Neural crest cell (in vitro differentiated cells): ENCODE measurements at regions not wholly inside any gene's neighbourhood (a gene's known extent, or its start where the extent isn't known, plus 50 kb on each side); places are given as distances from the start of the nearest gene placed in this dataset.

Experiments used
- DNase-seq: peaks from one replicate; pipeline ENCODE4 v3.0.0; 2021; ENCODE audit warnings: low read depth, mixed read lengths, low spot score
- H3K27ac Mint-ChIP-seq: one replicate; pipeline ENCODE4 v1.8.0; 2021; ENCODE audit warnings: mild to moderate bottlenecking, mixed read lengths; ENCODE audit not compliant: unreplicated experiment
- H3K27me3 Mint-ChIP-seq: 2 replicates; pipeline ENCODE4 v1.8.0; 2021; ENCODE audit warnings: low read depth, mild to moderate bottlenecking, mixed read lengths
- H3K36me3 Mint-ChIP-seq: 2 replicates; pipeline ENCODE4 v1.8.0; 2021; ENCODE audit warnings: low read depth, mild to moderate bottlenecking, mixed read lengths
- H3K4me1 Mint-ChIP-seq: 2 replicates; pipeline ENCODE4 v1.8.0; 2021; ENCODE audit warnings: mixed read lengths
- H3K4me3 Mint-ChIP-seq: one replicate; pipeline ENCODE4 v1.8.0; 2021; ENCODE audit warnings: mild to moderate bottlenecking, mixed read lengths
- H3K9me3 Mint-ChIP-seq: 2 replicates; pipeline ENCODE4 v1.8.0; 2021; ENCODE audit warnings: mixed read lengths
- TF ChIP-seq, protein P1 (sequence below): fragments of 200-600 bp; sonication (generic); conservative IDR thresholded peaks from 2 replicates; pipeline ENCODE4 v1.5.0; 2021; ENCODE audit warnings: antibody characterized with exemption, mild to moderate bottlenecking

GRCh38 chr2:58448065-58448507 lies 207.0 kb upstream of the FANCL start:
- Mint-ChIP-seq H3K36me3 (no peaks in the 10 kb centered on the region), H3K4me3 (no peak overlapping the region), H3K9me3 (no peaks in the 10 kb centered on the region), H3K4me1 (peaks cover 6% of the 10 kb centered on the region), H3K27ac (peak overlapping the region; percentile 4), H3K27me3 (no peaks in the 10 kb centered on the region)
- TF ChIP-seq, protein P1, sequence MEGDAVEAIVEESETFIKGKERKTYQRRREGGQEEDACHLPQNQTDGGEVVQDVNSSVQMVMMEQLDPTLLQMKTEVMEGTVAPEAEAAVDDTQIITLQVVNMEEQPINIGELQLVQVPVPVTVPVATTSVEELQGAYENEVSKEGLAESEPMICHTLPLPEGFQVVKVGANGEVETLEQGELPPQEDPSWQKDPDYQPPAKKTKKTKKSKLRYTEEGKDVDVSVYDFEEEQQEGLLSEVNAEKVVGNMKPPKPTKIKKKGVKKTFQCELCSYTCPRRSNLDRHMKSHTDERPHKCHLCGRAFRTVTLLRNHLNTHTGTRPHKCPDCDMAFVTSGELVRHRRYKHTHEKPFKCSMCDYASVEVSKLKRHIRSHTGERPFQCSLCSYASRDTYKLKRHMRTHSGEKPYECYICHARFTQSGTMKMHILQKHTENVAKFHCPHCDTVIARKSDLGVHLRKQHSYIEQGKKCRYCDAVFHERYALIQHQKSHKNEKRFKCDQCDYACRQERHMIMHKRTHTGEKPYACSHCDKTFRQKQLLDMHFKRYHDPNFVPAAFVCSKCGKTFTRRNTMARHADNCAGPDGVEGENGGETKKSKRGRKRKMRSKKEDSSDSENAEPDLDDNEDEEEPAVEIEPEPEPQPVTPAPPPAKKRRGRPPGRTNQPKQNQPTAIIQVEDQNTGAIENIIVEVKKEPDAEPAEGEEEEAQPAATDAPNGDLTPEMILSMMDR = peak; percentile 63
- peak; percentile 67 for DNase-seq

GRCh38 chr2:58447586-58447985 lies 206.5 kb upstream of the FANCL start:
- H3K36me3 Mint-ChIP-seq = no peaks in the 10 kb centered on the region
- peak overlapping the region; percentile 4 for H3K27ac Mint-ChIP-seq
- DNase-seq = no peak
- no peak overlapping the region for H3K4me3 Mint-ChIP-seq
- TF ChIP-seq, protein P1 = no peak
- H3K4me1 Mint-ChIP-seq = peaks cover 6% of the 10 kb centered on the region
- H3K27me3 Mint-ChIP-seq = no peaks in the 10 kb centered on the region
- H3K9me3 Mint-ChIP-seq = no peaks in the 10 kb centered on the region

DNA sequence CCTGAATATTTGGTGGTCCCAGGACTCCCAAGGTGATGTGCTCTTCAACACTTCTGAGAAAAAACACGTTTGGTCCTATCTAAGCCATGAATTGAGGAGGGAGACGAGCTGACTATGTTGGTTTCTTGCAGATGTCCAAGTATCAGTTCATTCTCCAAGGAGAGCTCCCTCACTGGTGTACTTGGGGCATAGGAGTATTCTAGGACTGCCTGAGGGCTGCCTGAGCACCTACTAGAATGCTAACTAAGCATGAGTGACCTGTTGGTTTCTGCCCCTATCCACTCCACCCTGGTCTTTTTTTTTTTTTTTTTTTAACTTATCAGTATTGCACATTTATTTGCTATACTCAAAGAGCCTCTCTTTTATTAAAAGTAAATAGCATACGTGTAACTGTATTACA lies 200.5 kb upstream of the FANCL start:
- no peak for DNase-seq
- Mint-ChIP-seq H3K27me3 (no peaks in the 10 kb centered on the region), H3K36me3 (no peaks in the 10 kb centered on the region), H3K4me1 (no peaks in the 10 kb centered on the region), H3K27ac (no peak overlapping the region), H3K4me3 (no peak overlapping the region), H3K9me3 (peaks cover 4% of the 10 kb centered on the region)
- TF ChIP-seq, protein P1 = no peak

DNA sequence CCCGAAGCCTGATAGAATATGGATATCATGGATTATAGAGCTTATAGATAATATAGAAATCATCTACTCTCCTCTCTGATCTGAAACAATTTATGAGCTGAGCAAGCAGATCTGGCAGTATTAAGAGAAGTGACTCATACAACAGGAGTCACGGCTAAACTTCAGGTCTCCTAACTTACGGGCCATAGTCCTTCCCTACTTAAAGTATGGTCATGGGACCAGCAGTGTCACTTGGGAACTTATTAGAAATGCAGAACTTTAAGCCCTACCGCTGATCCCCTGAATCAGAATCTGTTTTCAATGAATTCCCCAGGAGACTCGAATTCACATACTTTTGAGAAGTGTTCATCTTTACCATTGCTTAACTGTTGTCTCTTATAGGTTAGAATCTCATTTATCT lies 195.7 kb upstream of the FANCL start:
- Mint-ChIP-seq H3K27ac (no peak overlapping the region), H3K36me3 (no peaks in the 10 kb centered on the region), H3K4me1 (no peaks in the 10 kb centered on the region), H3K4me3 (no peak overlapping the region), H3K9me3 (peaks cover 4% of the 10 kb centered on the region), H3K27me3 (no peaks in the 10 kb centered on the region)
- TF ChIP-seq, protein P1 = no peak
- DNase-seq = no peak

GRCh38 chr2:58435246-58435645 lies 194.1 kb upstream of the FANCL start:
- Mint-ChIP-seq H3K4me1 (no peaks in the 10 kb centered on the region), H3K27ac (no peak overlapping the region), H3K9me3 (peaks cover 4% of the 10 kb centered on the region), H3K4me3 (no peak overlapping the region), H3K27me3 (no peaks in the 10 kb centered on the region), H3K36me3 (no peaks in the 10 kb centered on the region)
- TF ChIP-seq, protein P1 = no peak
- DNase-seq = no peak

GRCh38 chr2:58434692-58435091 lies 193.6 kb upstream of the FANCL start:
- Mint-ChIP-seq H3K4me1 (no peaks in the 10 kb centered on the region), H3K9me3 (peaks cover 4% of the 10 kb centered on the region), H3K27ac (no peak overlapping the region), H3K27me3 (no peaks in the 10 kb centered on the region), H3K36me3 (no peaks in the 10 kb centered on the region), H3K4me3 (no peak overlapping the region)
- TF ChIP-seq, protein P1 = no peak
- no peak for DNase-seq
